HL-60 (cell line): ENCODE measurements at regions not wholly inside any gene's neighbourhood (a gene's known extent, or its start where the extent isn't known, plus 50 kb on each side); places are given as distances from the start of the nearest gene placed in this dataset.

Experiments
- GABPA ChIP-seq: IDR thresholded peaks from 2 replicates; pipeline ENCODE4 v1.6.1; 2012; ENCODE audit warnings: low read depth
- POLR2AphosphoS5 ChIP-seq: IDR thresholded peaks from 2 replicates; pipeline ENCODE4 v1.6.1; 2012; ENCODE audit warnings: low read depth
- TF ChIP-seq, protein P1 (sequence below): IDR thresholded peaks from one replicate; pipeline ENCODE4 v1.5.1; 2011; ENCODE audit warnings: low read length, control low read depth, inconsistent platforms; ENCODE audit not compliant: insufficient read depth
- TF ChIP-seq, protein P2 (sequence below): IDR thresholded peaks from 2 replicates; pipeline ENCODE4 v1.6.1; 2012; ENCODE audit warnings: low read depth; ENCODE audit not compliant: insufficient replicate concordance

DNA sequence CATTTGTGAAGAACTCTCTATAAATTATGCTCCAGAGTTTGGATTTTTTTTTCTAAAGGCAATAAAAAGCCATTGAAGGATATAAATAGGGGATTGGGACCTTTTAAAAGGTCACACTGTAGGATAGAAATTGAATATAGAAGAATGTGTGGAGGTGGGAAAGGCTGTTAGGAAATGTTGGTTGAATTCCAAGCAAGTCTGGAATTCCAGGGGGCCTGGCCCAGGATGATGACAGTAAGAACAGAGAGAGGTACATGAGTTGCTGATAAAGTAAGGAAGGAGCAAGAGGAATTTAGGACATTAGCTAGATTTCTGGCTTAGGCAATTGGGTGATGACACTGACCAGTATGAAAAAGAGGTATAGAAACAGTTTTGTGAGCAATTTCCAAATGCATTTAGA lies 95.4 kb upstream of the USP38 start:
- TF ChIP-seq, protein P1, sequence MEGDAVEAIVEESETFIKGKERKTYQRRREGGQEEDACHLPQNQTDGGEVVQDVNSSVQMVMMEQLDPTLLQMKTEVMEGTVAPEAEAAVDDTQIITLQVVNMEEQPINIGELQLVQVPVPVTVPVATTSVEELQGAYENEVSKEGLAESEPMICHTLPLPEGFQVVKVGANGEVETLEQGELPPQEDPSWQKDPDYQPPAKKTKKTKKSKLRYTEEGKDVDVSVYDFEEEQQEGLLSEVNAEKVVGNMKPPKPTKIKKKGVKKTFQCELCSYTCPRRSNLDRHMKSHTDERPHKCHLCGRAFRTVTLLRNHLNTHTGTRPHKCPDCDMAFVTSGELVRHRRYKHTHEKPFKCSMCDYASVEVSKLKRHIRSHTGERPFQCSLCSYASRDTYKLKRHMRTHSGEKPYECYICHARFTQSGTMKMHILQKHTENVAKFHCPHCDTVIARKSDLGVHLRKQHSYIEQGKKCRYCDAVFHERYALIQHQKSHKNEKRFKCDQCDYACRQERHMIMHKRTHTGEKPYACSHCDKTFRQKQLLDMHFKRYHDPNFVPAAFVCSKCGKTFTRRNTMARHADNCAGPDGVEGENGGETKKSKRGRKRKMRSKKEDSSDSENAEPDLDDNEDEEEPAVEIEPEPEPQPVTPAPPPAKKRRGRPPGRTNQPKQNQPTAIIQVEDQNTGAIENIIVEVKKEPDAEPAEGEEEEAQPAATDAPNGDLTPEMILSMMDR = no peak
- TF ChIP-seq POLR2AphosphoS5 = no peak
- TF ChIP-seq GABPA = no peak
- TF ChIP-seq, protein P2, sequence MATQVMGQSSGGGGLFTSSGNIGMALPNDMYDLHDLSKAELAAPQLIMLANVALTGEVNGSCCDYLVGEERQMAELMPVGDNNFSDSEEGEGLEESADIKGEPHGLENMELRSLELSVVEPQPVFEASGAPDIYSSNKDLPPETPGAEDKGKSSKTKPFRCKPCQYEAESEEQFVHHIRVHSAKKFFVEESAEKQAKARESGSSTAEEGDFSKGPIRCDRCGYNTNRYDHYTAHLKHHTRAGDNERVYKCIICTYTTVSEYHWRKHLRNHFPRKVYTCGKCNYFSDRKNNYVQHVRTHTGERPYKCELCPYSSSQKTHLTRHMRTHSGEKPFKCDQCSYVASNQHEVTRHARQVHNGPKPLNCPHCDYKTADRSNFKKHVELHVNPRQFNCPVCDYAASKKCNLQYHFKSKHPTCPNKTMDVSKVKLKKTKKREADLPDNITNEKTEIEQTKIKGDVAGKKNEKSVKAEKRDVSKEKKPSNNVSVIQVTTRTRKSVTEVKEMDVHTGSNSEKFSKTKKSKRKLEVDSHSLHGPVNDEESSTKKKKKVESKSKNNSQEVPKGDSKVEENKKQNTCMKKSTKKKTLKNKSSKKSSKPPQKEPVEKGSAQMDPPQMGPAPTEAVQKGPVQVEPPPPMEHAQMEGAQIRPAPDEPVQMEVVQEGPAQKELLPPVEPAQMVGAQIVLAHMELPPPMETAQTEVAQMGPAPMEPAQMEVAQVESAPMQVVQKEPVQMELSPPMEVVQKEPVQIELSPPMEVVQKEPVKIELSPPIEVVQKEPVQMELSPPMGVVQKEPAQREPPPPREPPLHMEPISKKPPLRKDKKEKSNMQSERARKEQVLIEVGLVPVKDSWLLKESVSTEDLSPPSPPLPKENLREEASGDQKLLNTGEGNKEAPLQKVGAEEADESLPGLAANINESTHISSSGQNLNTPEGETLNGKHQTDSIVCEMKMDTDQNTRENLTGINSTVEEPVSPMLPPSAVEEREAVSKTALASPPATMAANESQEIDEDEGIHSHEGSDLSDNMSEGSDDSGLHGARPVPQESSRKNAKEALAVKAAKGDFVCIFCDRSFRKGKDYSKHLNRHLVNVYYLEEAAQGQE = no peak
